Lower leg skin (tissue), 3 donors: ENCODE measurements at regions not wholly inside any gene's neighbourhood (a gene's known extent, or its start where the extent isn't known, plus 50 kb on each side); places are given as distances from the start of the nearest gene placed in this dataset.

Experiments used
- POLR2A ChIP-seq, 2 donors: fragments of 450-650 bp; IDR thresholded peaks; one replicate each; pipeline ENCODE4 v1.6.1; 2016 to 2017; ENCODE audit warnings: antibody characterized with exemption in 2 of 2, mild to moderate bottlenecking in 1 of 2, moderate library complexity in 1 of 2
- TF ChIP-seq, protein P1 (sequence below), 3 donors: fragments of 450-650 bp; IDR thresholded peaks; one replicate each; pipeline ENCODE4 v1.5.1; 2016; ENCODE audit warnings: antibody characterized with exemption in 3 of 3, mild to moderate bottlenecking in 3 of 3, moderate library complexity in 2 of 3

DNA sequence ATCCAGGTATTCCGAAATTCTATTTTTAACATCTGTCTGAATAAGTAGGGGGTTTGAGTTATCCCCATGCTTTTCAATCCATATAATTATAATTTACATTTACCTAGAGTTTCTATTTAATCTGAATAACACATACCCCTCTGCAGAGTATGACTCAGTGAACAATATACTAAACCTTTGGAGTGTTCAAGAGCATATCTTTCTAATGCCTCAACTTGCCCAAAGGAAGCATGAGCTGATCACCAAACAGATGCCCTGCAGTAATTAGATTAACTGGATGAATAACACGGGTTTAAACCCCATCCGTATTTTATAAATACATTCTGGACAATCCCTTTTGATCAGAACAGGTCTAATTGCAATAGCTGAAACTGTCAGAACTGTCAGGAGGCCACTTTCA is 897.1 kb downstream of the TFAP2A start:
- TF ChIP-seq POLR2A (IDR thresholded peaks at IDR 0.05) = no peak
- TF ChIP-seq, protein P1, sequence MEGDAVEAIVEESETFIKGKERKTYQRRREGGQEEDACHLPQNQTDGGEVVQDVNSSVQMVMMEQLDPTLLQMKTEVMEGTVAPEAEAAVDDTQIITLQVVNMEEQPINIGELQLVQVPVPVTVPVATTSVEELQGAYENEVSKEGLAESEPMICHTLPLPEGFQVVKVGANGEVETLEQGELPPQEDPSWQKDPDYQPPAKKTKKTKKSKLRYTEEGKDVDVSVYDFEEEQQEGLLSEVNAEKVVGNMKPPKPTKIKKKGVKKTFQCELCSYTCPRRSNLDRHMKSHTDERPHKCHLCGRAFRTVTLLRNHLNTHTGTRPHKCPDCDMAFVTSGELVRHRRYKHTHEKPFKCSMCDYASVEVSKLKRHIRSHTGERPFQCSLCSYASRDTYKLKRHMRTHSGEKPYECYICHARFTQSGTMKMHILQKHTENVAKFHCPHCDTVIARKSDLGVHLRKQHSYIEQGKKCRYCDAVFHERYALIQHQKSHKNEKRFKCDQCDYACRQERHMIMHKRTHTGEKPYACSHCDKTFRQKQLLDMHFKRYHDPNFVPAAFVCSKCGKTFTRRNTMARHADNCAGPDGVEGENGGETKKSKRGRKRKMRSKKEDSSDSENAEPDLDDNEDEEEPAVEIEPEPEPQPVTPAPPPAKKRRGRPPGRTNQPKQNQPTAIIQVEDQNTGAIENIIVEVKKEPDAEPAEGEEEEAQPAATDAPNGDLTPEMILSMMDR (IDR thresholded peaks at IDR 0.05) = no peak
